GM19455 (cell line): ENCODE measurements at regions not wholly inside any gene's neighbourhood (a gene's known extent, or its start where the extent isn't known, plus 50 kb on each side); places are given as distances from the start of the nearest gene placed in this dataset.
"Not testable (repeated sequence)": the region's sequence is repeated elsewhere in the genome, so short reads cannot be mapped to it uniquely, and the experiment has no call there.

ENCODE experiments used
- ATAC-seq: cut with Tn5 transposase; IDR thresholded peaks from one replicate; pipeline ENCODE4 v1.9.1; 2021; ENCODE audit not compliant: unreplicated experiment

DNA sequence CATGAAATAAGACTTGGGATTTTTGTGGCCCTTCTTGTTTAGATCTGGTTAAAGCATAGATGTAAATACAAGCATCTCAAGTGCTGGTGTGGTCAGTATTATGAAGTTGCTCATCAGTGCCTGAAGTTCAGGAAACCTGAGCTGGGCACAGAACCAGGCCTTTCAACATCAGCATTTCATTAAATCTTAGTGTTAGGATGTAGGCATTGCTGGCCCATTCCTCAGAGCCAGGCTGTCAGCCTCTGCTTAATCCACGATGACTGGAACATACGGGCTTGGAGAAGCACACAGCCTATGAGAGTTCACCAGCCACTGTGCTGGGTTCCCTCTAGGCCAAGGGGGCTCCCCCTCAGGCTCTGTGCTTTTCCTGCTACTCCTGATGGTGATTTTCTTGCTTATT is 270.2 kb downstream of the EN1 start:
- ATAC-seq: no peak

DNA sequence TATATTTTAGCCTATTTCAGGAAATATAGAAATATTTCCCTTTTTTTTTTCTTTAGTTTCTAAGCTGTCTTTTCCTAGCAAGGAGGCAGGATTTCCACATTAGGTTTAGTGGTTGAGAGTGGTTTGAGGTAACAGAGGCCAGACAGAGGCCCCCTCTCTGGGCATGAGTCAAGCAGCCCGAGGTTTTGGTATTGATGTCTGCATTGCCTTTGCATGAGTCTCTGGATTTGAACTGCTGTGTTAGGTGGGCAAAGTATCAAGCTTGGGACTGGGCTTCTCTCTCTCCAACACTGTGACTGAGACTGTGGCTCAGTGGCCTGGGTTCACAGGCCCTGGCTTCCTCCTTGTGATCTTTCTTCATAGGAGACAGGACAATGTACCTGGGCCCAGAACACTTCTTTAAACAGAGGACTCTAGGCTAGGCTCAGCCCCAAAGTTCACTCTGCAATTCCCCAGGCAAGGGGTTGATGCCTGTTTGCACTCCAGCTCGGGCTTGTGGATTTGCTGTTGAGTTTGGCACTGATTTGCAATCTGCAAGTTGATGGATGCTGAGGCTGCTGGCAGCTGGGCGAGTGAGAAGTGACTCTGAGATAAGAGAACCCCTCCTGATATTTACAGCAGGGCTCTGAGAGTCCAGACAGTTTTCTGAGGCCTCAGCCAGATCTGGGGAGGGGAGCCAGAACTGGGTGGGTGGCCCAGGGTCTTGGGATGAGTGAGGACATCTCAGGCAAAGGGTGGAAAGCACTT is 271.2 kb downstream of the EN1 start:
- no peak for ATAC-seq

DNA sequence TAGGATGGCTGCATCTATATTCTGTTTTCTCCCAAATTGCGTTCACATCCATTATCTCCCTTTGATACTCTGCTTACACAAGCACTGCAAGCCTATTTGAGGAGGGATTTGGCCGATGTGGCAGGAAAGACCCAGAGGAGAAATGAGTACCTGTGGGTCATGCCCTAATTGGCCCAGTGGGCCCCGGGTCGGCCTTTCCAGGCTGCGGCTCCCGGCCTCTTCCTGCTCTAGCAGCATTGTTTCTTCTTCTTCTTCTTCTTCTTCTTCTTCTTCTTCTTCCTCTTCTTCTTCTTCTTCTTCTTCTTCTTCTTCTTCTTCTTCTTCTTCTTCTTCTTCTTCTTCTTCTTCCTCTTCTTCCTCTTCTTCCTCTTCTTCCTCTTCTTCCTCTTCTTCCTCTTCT is 275.1 kb downstream of the EN1 start:
- ATAC-seq: not testable (repeated sequence)

DNA sequence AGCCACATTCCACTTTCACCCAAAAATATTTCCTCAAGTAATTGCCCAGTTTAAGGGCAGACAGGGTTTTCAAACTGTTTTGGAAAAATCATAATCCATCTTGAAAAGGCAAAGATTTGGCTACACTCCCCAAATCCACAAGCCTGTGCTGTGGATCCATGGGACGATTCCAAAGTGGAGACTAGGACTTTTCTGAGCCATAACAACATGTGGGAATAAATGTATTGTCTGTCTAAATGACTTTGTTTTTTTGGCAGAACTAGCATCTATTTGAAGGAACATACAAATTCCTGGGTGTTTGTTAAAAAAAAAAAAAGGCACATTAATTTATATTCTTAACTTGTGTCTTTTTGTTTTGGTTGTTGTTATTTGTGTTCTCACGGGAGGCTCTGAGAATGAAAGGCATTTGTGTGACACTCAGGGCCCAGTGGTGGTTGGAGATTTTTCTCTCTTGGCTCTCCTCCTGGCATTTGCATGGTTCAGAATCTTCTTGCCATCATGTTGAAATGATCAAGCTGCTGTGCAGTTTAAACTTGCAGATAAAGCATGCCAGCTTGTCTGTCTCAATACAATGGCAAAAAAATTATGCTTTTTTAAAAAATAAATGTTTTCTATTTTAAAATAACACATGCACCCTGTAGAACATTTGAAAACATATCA is 277.4 kb downstream of the EN1 start:
- ATAC-seq: no peak

DNA sequence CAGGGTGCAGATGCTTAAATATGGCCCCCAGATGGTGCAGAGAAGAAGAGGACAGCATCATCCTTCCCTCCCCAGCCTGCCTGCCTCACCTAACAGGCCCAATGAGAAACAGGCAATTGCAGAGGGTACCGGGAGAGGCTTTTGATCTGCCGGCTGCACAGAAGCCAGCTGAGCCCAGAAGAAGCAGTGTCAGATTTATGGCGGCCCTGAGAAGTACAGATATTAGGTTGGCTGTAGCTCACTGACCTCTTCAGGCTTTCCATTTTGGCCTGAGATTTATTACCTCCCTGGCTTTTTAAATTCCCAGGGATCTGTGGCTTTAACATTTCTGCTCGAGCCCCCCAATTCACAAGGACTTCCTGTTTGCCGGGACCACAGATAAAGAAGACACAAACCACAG is 278.7 kb downstream of the EN1 start:
- ATAC-seq: no peak

DNA sequence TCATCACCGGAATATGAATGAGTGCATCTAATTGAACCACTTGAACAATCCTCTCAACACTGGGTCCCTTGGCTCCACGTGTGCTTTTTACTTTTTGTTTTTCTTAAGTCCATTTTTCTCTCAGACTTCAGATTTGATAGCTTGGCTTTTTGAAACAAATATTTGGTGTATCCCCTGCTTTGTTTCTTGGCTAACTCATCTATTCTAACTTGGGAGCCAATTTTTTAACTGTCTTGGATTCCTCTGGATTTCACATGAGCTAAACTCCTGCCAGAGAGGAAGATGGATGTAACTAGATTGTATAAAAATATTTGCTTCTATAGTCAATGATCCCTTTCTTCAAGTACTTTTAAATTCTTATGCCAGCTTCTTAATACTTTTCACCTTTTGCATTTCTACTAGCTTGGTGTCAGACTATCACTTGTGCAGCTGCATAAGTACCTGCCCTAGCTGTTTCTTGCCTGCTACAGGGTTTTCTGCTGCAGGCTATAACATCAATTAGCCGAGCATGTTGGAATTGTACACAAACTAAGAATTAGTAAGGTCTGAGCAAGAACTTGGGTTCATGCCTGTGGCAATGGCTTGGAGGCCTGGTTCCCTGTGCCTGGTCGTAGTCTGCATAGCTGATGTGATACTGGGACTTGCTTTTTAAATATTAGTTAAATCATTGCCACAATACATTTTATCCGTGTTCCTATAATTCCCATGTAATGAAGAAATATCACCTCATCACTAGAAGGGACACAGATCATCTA is 281.5 kb downstream of the EN1 start:
- ATAC-seq: no peak

DNA sequence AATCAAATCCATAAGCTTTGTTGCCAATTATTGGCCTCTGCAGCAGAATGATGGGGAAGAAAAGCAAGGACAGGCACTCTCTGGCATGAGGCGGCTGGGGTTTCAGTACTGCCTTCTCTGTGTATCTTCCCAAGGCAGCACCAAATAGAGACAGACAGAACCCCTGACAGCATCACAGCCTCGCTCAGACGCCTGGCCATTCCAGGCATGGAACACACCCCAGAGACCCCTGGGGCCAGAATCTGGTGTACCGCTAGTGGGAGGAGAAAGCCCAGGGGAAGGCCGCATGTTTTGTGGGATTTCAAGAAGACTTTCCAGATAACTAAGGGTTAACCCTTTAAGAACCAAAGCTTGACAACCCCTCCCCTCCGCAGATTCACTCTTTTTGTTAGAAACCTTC is 282.1 kb downstream of the EN1 start:
- ATAC-seq: no peak

DNA sequence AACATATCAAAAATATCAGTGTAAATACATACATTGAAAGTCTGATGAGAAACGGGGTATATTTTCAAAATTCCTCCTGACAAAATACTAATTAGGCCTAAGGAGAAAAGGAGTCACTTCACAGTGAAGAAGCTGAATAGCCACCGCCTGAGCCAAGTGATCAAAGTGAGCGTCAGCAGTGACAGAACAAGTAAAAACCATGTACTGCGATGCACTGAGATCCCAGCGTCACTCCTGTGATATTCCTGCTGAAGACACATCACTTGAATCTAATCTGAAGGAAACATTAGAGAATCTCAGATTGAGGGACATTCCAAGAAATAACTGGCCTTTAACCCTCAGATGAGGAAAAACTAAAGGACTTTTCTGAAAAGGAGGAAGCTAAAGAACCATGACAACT is 285.3 kb downstream of the EN1 start:
- no peak for ATAC-seq

DNA sequence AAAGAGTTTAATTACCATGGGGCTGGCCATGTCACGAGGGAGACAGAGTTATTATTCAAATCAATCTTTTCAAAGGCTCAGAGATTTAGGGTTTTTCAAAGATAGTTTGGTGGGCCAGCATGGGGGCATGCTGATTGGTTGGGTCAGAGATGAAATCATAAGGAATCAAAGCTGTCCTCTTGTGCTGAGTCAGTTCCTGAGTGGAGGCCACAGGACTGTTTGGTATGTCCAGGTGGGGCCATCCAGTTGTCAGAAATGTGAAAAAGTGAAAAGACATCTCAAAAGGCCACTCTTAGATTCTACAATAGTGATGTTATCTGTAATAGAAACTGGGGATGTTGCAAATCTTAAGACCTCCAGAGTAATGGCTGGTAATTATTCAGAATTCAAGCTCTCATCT is 288.6 kb downstream of the EN1 start:
- ATAC-seq: no peak

DNA sequence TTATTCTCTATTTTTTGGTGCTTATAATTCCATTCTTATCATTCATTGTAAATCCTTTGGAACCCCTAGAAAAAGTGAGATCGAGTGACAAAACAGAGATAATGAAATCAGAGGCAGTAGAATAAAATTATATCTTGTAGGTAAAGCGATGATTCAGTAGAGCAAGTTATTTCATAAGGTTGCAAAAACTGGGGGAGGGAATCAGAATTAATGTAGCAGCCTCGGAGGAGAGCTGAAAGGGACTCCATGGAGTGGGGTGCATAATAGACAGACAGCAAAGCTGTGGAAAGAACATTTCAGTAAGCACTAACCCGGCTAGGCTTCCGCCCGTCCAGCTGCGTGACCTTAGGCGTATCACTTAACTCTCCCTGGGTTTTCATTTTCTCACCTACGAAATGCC is 289.7 kb downstream of the EN1 start:
- no peak for ATAC-seq

DNA sequence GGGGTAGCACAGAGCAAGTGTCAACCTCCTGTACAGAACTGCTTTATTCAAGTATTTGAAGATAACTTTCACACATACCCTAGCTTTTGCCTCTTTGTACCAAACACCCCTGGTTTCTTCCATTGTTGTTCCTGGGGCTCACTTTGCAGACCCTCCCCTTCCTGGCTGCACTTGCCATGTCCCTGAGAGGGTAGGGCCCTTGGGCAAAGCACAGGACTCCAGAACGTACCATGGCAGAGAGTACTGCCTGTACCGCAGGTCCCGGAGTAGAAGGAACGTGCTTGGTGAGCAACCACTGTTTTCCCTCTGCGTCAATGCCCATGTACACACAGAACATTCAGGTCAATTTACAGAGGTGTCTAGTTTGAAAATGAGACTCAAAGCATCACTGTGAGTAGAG is 290.4 kb downstream of the EN1 start:
- no peak for ATAC-seq

DNA sequence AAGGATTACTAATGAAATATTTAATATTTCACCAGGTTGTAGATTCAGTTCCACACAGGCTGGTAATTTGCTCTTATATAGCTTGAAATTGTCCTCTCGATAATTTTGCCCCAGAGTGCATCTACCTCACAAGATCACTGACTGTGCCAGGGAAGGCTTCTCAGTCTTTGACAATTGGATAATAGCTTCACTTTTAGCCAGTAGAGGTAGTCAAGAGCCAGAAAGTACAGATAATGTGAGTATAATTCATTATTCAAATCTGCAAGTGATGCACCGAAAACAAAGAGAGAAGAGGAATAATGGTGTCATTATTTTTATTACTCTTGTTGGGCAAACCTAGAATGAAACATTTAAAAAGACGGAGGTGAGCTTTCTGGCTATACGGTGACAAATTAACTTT is 292.8 kb downstream of the EN1 start:
- ATAC-seq: no peak

DNA sequence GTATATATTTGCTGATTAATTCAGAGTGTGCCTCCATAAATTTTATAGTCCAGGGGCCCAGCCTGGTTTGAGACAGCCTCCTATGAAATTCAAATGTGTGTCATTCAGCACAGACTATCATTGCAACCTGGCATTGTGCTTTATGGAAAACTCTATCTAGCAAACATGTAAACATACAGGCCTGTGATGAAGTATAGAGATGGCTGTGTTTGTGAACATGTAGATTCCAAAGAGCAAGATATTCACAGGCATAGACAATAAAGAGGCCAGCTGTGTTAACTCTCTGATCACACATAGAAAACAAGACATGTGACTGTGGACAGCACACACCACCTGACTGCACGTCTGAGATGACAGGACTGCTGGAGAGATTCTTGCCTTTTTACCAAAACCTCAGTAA is 297.9 kb downstream of the EN1 start:
- ATAC-seq: no peak

DNA sequence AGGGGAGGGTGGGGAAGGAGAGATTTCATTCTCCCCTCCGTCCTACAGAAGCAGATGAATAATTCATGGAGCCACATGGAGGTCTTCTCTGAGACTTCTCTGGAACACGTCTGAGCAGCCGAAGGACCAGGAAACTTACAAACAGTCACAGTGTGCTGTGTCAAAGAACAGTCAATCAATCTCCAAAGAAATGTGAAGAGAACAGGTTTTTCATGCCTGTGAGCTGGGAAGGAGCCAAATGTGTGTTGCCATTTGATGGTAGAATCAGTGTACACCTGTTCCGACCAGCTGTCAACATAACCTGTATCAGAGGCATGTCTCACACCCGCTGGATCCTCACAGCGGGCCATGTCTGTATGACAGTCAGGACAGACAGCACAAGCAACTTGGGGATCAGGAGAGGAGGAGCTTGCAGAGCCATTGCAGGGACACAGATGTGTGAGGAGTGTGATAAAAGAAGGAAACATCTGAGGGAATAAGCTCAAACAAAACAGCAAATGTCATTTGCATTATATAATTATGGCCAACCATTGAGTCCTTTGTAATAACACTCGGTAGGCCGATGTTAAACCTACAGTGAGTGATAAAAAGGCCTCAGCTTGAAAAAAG is 298.5 kb downstream of the EN1 start:
- no peak for ATAC-seq

DNA sequence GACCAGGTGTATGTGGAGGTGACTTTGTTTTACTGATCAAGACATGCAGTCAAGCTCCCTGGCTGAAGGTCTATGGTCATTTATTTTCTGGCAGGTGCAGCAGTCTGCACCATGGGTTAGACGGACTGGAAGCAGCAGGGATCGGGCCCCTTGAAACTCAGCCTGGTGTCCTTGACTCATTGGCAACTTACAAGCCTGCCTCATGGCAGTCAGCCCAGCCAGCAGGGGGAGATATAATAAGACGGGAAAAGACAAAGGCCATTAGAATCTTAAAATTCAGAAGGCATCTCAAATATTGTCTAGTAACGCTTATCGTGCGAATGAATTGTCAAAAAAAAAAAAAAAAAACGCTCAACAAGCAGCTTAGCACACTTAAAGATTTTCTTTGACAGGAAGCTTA is 308.2 kb downstream of the EN1 start:
- ATAC-seq: no peak

DNA sequence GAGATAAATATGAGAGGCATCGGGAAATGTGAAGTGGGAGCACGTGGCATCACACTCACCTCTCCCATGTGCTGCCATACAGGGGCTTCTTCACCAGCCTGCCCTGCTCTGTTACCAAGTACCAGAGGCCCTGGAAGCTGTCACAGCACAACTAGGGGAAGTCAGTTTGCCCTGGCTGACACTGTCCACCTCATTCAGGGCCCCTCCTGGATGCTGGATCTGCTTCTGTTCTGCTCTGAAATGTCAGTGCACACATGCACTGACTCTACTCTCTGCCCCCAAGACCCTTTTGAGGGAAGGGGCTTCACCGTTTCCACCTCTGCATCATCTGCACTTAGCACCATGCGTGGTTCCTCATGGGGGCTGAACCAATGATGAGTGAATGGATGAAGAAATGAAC is 311.1 kb downstream of the EN1 start:
- ATAC-seq: no peak

DNA sequence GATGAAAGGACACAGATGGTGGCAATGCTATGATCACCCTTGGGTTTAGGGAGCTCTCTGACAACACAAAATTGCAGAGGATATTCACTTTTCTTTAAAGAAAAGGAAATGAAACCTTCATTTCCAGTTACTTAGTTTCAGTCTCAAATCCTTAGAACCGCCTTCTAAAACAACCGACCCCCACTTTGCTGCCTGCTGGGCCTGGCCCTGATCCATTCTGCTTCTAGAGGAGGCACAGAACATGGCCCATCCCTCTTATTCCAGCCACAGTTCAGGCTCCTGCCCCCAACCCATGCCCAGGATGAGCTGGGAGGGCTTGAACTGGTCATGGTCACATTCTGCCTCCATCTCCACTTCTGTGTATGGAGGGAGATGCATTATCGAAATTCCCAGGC is 311.6 kb downstream of the EN1 start:
- ATAC-seq: no peak

DNA sequence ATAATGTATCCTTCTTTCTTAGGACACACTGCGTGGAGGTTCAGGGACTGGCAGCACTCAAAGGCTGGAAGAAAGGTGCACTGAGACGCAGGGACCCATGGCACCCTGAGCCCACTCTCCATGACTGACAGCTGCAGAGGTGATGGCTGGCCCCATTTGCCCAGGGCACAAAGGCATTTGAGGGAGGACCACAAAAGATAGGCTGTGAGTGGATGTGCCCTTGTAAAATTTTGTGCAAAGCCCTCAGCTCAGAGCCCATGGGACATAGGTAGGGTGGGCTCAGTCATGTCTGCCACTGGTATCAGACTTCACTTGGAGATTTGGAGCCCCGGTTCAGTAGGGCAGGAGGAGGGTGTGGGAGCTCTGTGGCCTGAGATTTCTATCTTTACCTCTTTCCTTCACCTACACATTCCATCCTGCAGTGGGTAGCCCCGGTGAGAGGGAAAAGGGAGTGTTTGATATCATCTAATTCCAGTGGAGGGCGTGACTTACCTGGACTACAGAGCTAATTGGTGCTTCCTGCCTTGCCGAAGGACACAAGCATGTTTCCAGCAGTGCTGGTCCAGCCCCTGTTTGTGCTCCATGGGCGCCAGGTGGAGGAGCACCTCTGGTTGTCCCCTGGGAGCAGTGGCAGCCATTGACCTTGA is 312.2 kb downstream of the EN1 start:
- ATAC-seq: no peak

DNA sequence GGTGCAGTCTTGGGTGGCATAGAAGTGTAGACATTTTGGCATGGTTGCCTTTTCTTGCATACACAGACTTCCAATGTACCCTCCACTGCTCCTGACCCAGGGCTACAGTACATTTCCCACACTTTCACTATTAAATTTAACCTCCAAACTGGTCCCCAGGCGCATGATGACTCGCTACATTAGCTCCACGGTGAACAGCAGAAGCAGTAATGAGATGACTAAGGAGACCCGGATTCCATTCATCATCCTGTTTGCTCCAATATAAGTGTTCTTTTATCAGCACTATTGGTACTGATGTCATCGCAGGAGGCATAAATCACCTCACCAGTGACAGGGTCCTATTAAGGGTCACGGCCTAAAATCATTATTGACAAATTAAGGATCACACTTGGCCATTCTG is 316.5 kb downstream of the EN1 start:
- ATAC-seq: no peak

DNA sequence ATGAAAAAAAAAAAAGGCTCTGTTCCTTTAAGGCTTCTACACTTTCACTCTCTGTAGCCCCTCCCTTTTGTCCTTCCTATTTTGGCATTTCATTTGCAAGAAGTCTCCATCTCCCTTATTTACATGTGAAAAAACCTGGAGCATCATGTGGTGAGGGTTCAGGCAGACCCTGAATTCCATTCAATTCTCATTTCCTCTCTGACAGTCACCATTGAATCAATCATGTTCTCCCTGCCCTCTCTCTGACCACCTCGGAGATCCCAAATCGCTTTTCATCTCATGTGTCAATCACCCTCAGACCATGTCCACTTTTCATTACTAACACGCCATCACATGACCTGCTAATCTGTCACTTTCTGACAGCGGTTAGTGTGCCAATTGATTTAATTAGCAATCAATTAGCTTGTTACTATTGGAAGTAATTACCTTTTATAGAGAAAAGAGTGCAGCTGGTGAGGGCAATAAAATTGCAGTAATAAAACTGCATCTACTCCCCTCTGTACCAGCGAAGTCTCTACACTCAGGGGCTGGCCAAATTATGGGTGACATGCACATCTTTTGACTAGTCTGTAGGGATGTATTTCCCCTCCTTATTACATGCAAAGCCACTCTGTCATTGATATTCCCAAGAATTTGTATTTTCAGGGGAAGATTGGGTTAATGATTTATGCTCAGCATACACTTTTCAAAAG is 317.4 kb downstream of the EN1 start:
- ATAC-seq: no peak

DNA sequence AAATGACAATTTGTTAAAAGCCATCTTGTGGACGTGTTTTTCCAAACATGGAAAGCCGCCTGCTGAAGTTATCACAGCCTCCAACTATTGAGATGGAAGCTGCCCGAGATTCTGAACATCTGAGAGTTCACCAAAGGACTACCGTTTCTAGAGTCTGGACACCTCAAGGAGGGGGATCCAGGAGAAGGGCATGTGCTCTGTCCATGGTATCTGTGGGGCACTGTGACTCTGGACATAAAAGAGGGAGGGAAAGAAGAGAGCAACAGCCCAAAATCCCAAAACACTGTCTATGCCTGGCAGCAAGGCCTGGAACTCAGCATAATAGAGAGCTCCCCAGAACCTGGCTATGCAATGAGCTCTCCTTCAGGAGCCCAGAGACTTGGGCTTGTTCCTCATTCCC is 319.9 kb downstream of the EN1 start:
- no peak for ATAC-seq
